ENCODE measurements at regions not wholly inside any gene's neighbourhood (a gene's known extent, or its start where the extent isn't known, plus 50 kb on each side); places are given as distances from the start of the nearest gene placed in this dataset.
"Not testable (repeated sequence)": the region's sequence is repeated elsewhere in the genome, so short reads cannot be mapped to it uniquely, and the experiment has no call there.

- TF ChIP-seq POLR2A (IDR thresholded peaks at IDR 0.05) (no peak), CTCF (IDR thresholded peaks at IDR 0.05) (no peak)
- no peaks in the 10 kb centered on the region for H3K27me3 ChIP-seq
- WGBS, 2 donors: 66 to 75% methylated on average over 2 of the region's 2 CpGs
- H3K36me3 ChIP-seq (ENCODE audit: low read depth, missing control alignments): no peaks in the 10 kb centered on the region
- no peak for DNase-seq
- H3K4me3 ChIP-seq: no peak overlapping the region
- no peaks in the 10 kb centered on the region for H3K4me1 ChIP-seq
- H3K27ac ChIP-seq: no peak overlapping the region
- intact Hi-C loops (cut with DNase I; ENCODE audit: low total_unique reads): no loop called here
- no peaks in the 10 kb centered on the region for H3K9me3 ChIP-seq
These were observed 50.7 kb upstream of the VPREB1 start for GRCh38 chr22:22193923-22194322.

DNA sequence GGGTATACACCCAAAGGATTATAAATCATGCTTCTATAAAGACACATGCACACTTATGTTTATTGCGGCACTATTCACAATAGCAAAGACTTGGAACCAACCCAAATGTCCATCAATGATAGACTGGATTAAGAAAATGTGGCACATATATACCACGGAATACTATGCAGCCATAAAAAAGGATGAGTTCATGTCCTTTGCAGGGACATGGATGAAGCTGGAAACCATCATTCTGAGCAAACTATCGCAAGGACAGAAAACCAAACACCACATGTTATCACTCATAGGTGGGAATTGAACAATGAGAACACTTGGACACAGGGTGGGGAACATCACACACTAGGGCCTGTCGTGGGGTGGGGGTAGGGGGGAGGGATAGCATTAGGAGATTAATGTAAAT is 51.1 kb upstream of the VPREB1 start:
- intact Hi-C loops (cut with DNase I; ENCODE audit: low total_unique reads); DNase-seq; H3K36me3 ChIP-seq (ENCODE audit: low read depth, missing control alignments); H3K4me3 ChIP-seq; H3K27ac ChIP-seq; H3K27me3 ChIP-seq; H3K9me3 ChIP-seq; H3K4me1 ChIP-seq: not testable (repeated sequence)
- 59% methylated on average over 3 to 4 of the region's 4 CpGs for WGBS, 2 donors

- H3K4me1 ChIP-seq; DNase-seq; H3K27me3 ChIP-seq; H3K4me3 ChIP-seq; H3K27ac ChIP-seq; H3K36me3 ChIP-seq (ENCODE audit: low read depth, missing control alignments); intact Hi-C loops (cut with DNase I; ENCODE audit: low total_unique reads); H3K9me3 ChIP-seq: not testable (repeated sequence)
- 56 to 60% methylated on average over 4 of the region's 4 CpGs for WGBS, 2 donors
These were observed 51.6 kb upstream of the VPREB1 start for GRCh38 chr22:22193006-22193405.

DNA sequence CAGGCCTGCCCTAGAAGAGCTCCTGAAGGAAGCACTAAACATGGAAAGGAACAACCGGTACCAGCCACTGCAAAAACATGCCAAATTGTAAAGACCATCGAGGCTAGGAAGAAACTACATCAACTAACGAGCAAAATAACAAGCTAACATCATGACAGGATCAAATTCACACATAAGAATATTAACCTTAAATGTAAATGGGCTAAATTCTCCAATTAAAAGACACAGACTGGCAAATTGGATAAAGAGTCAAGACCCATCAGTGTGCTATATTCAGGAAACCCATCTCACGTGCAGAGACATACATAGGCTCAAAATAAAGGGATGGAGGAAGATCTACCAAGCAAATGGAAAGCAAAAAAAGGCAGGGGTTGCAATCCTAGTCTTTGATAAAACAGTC is 54.8 kb upstream of the VPREB1 start:
- DNase-seq; H3K9me3 ChIP-seq; H3K4me1 ChIP-seq; intact Hi-C loops (cut with DNase I; ENCODE audit: low total_unique reads); H3K4me3 ChIP-seq; H3K36me3 ChIP-seq (ENCODE audit: low read depth, missing control alignments); H3K27me3 ChIP-seq; H3K27ac ChIP-seq: not testable (repeated sequence)
- 47 to 58% methylated on average over 4 of the region's 4 CpGs for WGBS, 2 donors

DNA sequence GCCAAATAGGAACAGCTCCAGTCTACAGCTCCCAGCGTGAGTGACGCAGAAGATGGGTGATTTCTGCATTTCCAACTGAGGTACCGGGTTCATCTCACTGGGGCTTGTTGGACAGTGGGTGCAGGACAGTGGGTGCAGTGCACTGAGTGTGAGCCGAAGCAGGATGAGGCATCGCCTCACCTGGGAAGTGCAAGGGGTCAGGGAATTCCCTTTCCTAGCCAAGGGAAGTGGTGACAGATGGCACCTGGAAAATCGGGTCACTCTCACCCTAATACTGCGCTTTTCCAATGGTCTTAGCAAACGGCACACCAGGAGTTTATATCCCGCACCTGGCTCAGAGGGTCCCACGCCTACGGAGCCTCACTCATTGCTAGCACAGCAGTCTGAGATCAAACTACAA is 56.7 kb upstream of the VPREB1 start:
- H3K4me3 ChIP-seq; H3K36me3 ChIP-seq (ENCODE audit: low read depth, missing control alignments); H3K9me3 ChIP-seq; H3K27me3 ChIP-seq; intact Hi-C loops (cut with DNase I; ENCODE audit: low total_unique reads); H3K27ac ChIP-seq; DNase-seq; H3K4me1 ChIP-seq: not testable (repeated sequence)
- WGBS, 2 donors: 83 to 90% methylated on average over 11 of the region's 11 CpGs

GRCh38 chr22:22187299-22187698 is 57.3 kb upstream of the VPREB1 start:
- Histone ChIP-seq H3K4me3 (no peak overlapping the region), H3K27ac (no peak overlapping the region), H3K4me1 (no peaks in the 10 kb centered on the region), H3K27me3 (no peaks in the 10 kb centered on the region), H3K9me3 (no peaks in the 10 kb centered on the region), H3K36me3 (ENCODE audit: low read depth, missing control alignments) (no peaks in the 10 kb centered on the region)
- no peak for TF ChIP-seq POLR2A (IDR thresholded peaks at IDR 0.05)
- TF ChIP-seq CTCF (IDR thresholded peaks at IDR 0.05): no peak
- no peak for DNase-seq
- 64 to 73% methylated on average over 3 of the region's 3 CpGs for WGBS, 2 donors
- intact Hi-C loops (cut with DNase I; ENCODE audit: low total_unique reads): no loop called here

GRCh38 chr22:22185844-22186499 is 58.6 kb upstream of the VPREB1 start:
- no peak for TF ChIP-seq CTCF (IDR thresholded peaks at IDR 0.05)
- no peak for TF ChIP-seq POLR2A (IDR thresholded peaks at IDR 0.05)
- no peak overlapping the region for H3K4me3 ChIP-seq
- H3K27ac ChIP-seq: no peak overlapping the region
- no peaks in the 10 kb centered on the region for H3K9me3 ChIP-seq
- no peaks in the 10 kb centered on the region for H3K4me1 ChIP-seq
- no peaks in the 10 kb centered on the region for H3K36me3 ChIP-seq (ENCODE audit: low read depth, missing control alignments)
- WGBS, 2 donors: 67 to 81% methylated on average over 5 of the region's 5 CpGs
- H3K27me3 ChIP-seq: no peaks in the 10 kb centered on the region
- intact Hi-C loops (cut with DNase I; ENCODE audit: low total_unique reads): no loop called here
- no peak for DNase-seq

Measured in testis (tissue), 2 donors.